CD4-positive, alpha-beta T cell treated with Interferon gamma for 1 hour (primary cell): ENCODE measurements at regions not wholly inside any gene's neighbourhood (a gene's known extent, or its start where the extent isn't known, plus 50 kb on each side); places are given as distances from the start of the nearest gene placed in this dataset.
"Not testable (repeated sequence)": the region's sequence is repeated elsewhere in the genome, so short reads cannot be mapped to it uniquely, and the experiment has no call there.

Experiments
- DNase-seq: peaks from one replicate; pipeline ENCODE4 v3.0.0-alpha.2; 2020

DNA sequence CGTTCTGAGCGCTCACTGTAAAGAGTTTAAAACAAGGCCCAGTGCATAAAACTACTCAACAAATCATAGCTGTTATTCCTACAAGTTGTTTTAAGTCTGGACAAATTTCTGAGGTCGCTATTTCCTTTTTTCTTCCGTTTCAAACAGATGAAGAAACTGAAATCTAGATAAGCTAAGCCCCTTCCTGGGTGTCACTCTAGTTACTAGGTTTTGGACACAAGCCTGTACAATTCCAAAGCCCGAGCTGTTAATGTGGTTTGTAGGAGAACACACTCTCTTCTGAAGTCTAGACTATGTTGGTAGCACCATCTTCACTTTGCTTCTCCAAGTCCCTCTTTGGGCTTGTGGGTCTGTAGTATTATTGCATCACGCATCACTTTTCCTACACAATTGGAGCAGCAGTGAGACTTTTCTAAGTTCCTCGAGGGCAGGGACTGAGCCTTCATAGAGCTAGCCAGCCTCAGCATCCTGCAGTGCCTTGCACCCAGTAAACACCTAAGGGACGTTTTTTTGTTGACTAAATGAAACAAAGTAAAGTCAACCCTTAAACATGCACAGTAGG, 142.6 kb upstream of the PROK2 start:
- no peak for DNase-seq

DNA sequence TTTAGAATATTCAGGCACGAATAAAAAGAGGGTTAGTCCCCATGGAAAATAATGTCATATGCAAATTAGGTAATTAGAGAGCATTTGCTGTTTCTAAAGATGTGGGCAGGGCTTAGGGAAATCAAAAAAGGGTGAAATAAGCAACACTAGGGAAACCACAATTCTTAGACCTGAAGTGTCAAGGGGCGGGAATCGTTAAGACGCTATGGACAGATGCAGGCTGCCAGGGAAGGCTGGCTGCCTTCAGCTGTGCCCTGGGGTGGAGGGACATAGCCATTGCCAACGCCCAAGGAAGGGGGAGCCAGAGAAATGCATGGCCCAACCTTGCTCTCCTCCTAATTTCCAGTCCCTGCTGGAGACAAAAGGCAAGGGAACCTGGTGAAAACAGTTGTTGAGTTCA, 141.7 kb upstream of the PROK2 start:
- no peak for DNase-seq

GRCh38 chr3:71926262-71926600, 141.3 kb upstream of the PROK2 start:
- DNase-seq: no peak

- DNase-seq: not testable (repeated sequence)
Observed at GRCh38 chr3:71925511-71926261, 140.7 kb upstream of the PROK2 start.

GRCh38 chr3:71924721-71925120, 139.8 kb upstream of the PROK2 start:
- no peak for DNase-seq

- DNase-seq: no peak
Observed at GRCh38 chr3:71921036-71921435, 136.1 kb upstream of the PROK2 start.

DNA sequence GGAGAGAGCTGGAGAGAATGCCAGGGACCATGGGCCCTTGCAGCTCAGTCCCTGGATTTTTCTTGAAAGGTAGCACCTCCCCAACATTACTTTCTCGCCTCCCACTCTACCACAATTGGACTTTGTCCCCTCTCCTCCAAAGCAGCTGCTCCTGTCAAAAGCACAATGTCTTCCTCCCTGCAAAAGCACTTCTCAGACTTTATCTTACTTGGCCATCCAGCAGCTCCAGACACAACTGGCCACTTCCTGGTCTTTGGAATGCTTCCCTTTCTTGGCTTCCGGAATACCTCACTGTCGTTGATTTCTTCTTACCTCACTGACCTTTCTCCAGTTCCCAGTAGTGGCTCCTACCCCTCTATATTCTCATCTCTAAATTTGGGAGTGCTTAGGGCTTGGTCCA, 134.6 kb upstream of the PROK2 start:
- DNase-seq: no peak

DNA sequence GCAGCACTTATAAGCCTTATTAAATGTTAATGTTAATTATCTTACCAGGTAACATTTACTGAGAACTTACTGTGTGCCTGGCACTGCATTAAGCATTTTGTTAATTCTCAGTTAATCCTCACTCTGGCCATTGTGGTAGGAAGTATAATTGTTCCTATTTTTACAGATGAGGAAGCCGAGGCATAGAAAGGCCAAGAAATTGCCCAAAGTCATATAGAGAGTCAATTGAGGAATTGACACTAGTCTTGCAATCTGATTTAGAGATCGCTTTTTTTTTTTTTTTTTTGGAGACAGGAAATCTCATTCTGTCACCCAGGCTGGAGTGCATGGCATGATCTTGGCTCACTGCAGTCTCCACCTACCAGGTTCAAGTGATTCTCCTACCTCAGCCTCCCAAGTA, 132.6 kb upstream of the PROK2 start:
- DNase-seq: no peak

DNA sequence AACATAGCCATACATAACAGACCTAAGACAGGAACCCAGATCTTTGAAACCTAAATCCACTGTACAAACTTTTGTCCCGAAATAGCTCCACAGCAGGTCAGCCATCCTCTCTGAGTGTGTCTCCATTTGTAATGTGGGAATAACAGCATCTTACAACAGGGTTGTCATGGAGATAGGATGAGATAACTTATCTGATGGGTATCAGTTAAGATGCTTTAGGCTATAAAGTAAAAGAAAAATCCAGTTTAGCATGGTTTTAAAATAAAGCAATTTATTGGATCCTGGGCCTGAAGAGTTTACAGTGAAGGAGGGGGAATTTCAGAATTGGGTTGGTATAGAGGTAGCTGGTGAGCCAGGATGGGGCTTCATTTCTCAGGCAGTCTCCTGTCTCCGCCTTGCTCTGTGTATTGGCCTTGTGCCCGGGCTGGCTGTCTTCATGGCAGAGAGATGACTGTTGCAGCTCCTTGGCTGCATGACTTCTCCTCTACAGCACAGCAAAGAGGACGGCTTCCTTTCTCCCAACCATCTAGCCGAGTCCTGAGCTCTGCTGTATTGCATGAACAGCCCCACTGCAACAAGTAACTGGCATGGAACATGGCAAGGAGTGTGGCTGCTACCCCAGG, 131.9 kb upstream of the PROK2 start:
- DNase-seq: no peak

GRCh38 chr3:71912839-71913495, 128.0 kb upstream of the PROK2 start:
- DNase-seq: no peak

GRCh38 chr3:71910108-71910507, 125.2 kb upstream of the PROK2 start:
- no peak for DNase-seq

GRCh38 chr3:71907996-71908395, 123.0 kb upstream of the PROK2 start:
- DNase-seq: no peak

DNA sequence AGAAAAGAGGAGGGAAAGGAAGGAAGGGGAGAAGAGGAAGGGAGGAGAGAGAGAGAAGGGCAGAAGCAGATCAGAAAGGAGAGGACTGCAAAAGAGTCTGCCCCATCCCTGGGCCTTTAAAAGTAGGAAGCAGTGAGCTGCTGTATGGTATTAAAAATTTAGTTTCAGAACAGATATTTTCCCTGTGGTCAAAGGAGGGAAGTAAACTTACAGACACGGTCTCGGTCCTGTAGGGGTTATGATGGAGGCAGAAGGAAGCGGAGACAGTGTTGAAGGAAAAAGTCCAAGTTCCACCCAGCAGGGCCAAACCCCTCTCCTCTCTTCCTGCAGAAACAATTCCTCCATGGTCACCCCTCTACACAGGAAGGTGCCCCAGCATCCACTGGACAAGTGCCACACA, 122.0 kb upstream of the PROK2 start:
- DNase-seq: no peak

DNA sequence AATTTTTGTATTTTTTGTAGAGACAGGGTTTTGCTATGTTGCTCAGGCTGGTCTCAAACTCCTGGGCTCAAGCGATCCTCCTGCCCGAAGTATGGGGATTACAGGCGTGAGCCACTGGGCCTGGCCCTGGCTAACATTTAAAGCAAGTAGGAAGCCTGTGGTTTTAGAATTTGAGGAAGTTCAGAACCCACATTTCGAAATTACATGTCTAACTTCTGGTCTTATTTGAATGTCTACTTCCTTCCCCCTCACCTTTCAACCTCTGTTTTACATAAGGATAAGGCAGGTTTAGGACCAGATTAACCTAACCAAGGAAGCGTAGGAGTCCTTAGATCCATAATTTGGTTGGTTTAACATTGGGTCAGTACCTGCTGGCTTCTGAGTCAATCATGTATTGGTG, 120.5 kb upstream of the PROK2 start:
- DNase-seq: peak; percentile 36

DNA sequence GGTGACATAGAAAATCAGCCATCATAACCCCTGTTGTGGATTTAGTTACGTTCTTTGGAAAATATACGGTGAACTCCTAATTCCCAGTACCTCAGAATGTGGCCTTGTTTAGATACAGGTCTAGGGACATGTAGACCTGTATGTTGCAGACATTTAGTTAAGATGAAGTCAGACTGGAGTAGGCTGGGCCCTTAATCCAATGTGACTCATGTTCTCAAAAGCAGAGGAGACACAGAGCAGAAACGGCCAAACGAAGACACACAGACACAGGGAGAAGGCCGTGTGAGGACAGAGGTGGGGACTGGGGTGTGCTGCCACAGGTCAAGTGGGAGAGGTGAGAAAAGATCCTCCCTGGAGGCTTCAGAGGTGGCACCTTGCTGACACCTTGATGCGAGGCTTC, 119.0 kb upstream of the PROK2 start:
- no peak for DNase-seq

DNA sequence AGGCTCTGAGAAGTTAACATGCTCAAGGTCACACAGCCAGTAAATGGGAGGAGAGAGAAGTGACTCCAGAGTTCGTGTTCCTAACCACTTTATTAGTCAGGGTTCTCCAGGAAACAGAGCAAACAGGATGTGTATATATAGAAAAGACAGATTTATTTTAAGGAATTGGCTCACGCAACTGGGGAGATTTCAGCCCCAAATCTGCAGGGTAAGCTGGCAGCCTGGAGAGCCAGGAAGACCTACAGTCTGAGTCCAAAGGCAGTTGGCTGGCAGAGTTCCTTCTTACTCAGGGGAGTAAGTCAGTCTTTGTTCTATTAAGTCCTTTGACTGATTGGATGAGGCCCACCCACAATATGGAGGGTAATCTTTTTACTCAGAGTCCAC, 118.2 kb upstream of the PROK2 start:
- DNase-seq: no peak

DNA sequence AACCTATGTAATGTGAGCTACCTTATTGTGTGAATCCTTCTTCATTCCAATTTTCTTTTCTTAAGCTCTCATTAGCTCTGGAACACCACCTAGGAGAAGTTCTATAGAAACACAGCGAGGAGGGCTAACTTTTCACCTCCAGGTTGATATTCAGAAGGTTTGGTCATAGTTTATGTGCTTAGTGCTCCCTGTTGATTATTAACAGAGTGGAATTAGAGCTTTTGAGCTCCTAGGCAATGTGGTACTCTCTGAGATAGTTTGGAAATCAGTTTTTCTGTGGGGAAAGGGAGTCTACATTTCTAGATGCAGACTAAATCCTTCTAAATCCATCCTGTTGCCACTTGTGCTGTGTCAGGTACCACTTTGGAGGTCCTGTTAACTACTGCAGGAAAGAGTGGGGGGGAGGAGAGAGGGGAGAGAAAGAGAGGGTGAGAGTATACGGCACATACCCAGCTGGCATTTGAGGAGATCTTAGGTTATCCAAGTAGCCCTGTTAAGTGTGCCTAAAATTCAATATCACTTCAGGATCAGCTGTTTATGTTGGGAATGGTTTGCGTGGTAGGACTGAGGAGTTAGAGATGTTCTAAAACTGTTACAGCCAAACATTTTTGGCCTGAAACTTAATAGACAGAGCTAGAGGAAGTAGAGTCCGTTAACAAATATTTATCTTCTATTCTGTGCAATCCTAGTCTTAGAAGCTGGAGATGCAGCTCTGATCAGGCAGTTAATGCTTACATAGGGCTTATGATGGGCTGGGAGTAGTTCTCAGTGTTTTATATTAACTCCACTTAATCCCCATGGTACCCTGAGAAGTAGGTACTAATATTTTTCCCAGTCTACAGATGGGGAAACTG, 117.5 kb upstream of the PROK2 start:
- DNase-seq: no peak

DNA sequence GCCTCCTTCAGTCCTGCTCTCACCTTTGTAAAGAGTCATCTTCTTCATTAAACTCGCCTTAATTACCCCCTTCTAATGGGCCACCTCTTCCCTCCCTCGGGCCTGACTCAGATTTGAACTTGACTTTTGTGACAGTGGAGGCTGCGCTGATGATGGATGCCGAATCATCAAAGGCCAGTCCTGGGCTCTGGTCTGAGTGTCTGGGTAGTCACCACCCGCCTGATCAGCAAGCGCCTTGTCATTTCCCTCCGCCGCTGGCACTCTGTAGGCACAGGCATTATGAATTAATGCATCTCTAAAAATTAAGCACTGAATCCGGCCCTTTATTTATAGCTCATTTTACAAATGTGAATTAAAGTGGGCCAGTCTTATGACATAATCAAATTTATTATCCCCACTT, 116.7 kb upstream of the PROK2 start:
- DNase-seq: no peak

GRCh38 chr3:71900057-71900456, 115.1 kb upstream of the PROK2 start:
- DNase-seq: no peak

- DNase-seq: no peak
Observed at GRCh38 chr3:71896751-71897150, 111.8 kb upstream of the PROK2 start.

DNA sequence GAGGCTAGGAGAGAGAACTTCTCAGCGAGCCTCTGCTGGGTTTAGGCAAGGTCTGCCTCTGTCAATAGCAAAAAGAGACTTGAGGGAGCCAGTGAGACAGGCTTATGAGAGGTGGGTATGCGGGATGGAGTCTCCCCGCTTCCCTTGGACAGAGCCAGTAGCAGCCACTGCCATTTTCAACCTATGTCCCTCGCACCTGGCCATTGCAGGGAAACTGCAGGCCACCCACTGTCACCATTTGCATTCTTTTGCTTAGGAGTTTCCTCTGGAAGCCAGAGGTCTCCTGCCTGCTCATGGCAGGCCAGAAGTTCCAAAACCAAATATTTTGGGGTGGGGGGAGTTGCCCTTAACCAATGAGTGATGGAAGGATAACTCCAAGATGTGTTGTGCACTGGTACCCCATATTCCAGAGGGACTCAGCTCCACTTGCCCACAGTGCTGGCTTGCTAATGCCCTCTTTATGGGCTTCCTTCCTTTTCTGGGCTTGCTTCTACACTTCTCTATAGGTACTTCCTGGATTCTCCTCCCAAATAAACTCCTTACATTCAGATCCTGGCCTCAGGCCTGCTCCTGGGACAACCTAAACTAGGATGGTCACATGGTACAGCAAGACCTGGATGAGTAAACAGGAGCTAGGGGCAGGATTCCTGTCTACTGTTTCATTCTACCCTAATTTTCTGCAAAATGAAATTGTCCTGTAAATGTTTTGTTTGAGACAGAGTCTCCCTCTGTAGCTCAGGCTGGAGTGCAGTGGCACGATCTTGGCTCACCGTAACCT, 108.9 kb upstream of the PROK2 start:
- DNase-seq: no peak

GRCh38 chr3:71893122-71893521, 108.2 kb upstream of the PROK2 start:
- DNase-seq: no peak
